Fibroblast of villous mesenchyme (primary cell): ENCODE measurements at regions not wholly inside any gene's neighbourhood (a gene's known extent, or its start where the extent isn't known, plus 50 kb on each side); places are given as distances from the start of the nearest gene placed in this dataset.
"Not testable (repeated sequence)": the region's sequence is repeated elsewhere in the genome, so short reads cannot be mapped to it uniquely, and the experiment has no call there.

Experiments
- DNase-seq: peaks from one replicate; pipeline ENCODE4 v3.0.0-alpha.2; 2010; ENCODE audit warnings: low read depth
- H3K4me3 ChIP-seq: 2 replicates; pipeline ENCODE4 v1.5.1; 2011; ENCODE audit warnings: low read depth, mild to moderate bottlenecking, low read length
- CTCF ChIP-seq: IDR thresholded peaks from 2 replicates; pipeline ENCODE4 v1.5.1; 2012; ENCODE audit warnings: low read depth, mild to moderate bottlenecking, low read length; ENCODE audit not compliant: insufficient read depth

GRCh38 chr11:89545691-89546090 is 54.5 kb upstream of the NOX4 start:
- no peak overlapping the region for H3K4me3 ChIP-seq
- TF ChIP-seq CTCF, result no peak
- DNase-seq, result no peak

DNA sequence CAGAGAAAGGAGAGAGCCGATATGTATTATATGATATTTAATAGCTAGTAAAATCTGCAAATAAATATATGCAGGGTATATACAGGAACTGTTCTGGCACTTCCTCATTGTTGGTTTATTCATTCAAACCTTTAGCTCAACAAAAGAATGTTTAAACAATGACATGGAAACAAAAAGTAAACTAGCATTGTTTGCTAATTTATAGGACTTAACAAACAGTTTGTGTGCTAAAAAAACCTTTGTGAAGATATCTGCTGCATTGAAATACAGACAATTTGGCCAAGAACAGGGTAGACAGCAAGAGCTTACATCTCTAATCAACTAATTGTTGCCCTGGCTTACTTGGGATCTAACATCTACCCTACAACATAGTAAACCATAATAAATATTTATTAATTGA is 64.6 kb upstream of the NOX4 start:
- DNase-seq, H3K4me3 ChIP-seq: not testable (repeated sequence)

- not testable (repeated sequence) for H3K4me3 ChIP-seq, DNase-seq
Observed at GRCh38 chr11:89556731-89557707, 65.8 kb upstream of the NOX4 start.

GRCh38 chr11:89560598-89560997 is 69.4 kb upstream of the NOX4 start:
- not testable (repeated sequence) for DNase-seq, H3K4me3 ChIP-seq

DNA sequence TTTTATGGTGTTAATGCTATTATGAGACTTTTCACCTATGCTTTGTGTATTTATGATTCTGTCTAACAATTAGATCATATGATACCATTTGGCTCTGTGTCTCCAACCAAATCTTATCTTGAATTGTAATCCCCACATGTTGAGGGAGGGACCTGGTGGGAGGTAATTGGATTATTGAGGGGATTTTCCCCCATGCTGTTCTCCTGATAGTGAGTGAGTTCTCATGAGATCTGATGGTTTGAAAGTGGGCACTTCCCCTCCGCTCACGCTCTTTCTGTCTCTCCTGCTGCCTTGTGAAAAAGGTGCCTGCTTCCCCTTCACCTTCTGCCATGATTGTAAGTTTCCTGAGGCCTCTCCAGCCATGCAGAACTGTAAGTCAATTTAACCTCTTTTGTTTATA is 71.6 kb upstream of the NOX4 start:
- not testable (repeated sequence) for H3K4me3 ChIP-seq, DNase-seq

DNA sequence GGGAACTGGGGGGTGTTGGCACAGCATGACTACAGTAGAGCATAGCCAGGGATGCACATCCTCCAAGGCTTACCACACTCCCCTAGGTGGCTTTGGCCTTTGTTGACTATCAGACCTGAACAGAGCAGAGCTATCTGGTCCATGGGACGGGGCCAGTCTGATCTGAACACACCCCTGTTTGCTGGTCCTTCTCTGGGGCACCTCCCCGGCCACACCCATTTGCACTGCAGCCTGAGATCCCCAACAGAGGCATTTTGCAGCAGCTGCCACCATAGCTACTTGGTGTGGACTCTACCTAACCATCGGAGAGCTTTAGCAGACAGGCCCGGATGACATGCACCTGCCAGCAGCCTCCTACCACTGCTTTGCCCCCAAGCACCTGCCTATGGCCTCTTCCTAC is 75.8 kb upstream of the NOX4 start:
- no peak overlapping the region for H3K4me3 ChIP-seq
- no peak for TF ChIP-seq CTCF
- DNase-seq, result no peak

GRCh38 chr11:89569387-89569786 is 78.2 kb upstream of the NOX4 start:
- DNase-seq, H3K4me3 ChIP-seq: not testable (repeated sequence)

GRCh38 chr11:89571706-89572105 is 80.5 kb upstream of the NOX4 start:
- DNase-seq, H3K4me3 ChIP-seq: not testable (repeated sequence)

DNA sequence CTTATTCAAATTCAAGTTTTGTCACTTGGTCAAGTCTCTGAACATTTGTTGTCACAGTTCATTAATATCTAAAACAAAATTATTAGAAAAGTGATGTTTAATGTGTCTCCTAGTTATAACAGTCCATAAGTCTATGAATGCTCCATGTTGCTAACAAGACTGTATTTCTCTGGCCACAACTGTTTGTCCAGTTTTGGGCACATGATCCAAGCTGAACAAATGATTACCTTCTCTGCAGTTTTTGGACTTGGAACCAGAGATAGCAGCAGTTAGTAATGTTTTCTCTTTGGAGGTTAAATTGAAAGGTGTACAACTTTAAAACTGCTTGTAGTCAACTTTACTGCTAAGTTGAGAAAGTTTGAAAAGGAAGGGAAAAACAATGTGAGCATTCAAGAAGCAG is 84.7 kb upstream of the NOX4 start:
- not testable (repeated sequence) for DNase-seq, H3K4me3 ChIP-seq

GRCh38 chr11:89577428-89577827 is 86.3 kb upstream of the NOX4 start:
- not testable (repeated sequence) for H3K4me3 ChIP-seq, DNase-seq

- no peak overlapping the region for H3K4me3 ChIP-seq
- DNase-seq, result no peak
- no peak for TF ChIP-seq CTCF
Observed at GRCh38 chr11:89583580-89583979, 92.4 kb upstream of the NOX4 start.

- not testable (repeated sequence) for H3K4me3 ChIP-seq, DNase-seq
Observed at GRCh38 chr11:89585046-89585445, 93.9 kb upstream of the NOX4 start.

GRCh38 chr11:89585471-89585870 is 94.3 kb upstream of the NOX4 start:
- DNase-seq, result peak; percentile 42

GRCh38 chr11:89589413-89589812 is 98.2 kb upstream of the NOX4 start:
- DNase-seq, result not testable (repeated sequence)

More at GRCh38 chr11:89585471-89585870, 94.3 kb upstream of the NOX4 start:
- not testable (repeated sequence) for H3K4me3 ChIP-seq

GRCh38 chr11:89590008-89590632 is 98.9 kb upstream of the NOX4 start:
- DNase-seq, H3K4me3 ChIP-seq: not testable (repeated sequence)

More at GRCh38 chr11:89589413-89589812, 98.2 kb upstream of the NOX4 start:
- not testable (repeated sequence) for H3K4me3 ChIP-seq

- DNase-seq, result peak; percentile 17
- not testable (repeated sequence) for H3K4me3 ChIP-seq
Observed at GRCh38 chr11:89601263-89601662, 108.8 kb upstream of the TRIM77 start.
